ENCODE measurements at regions not wholly inside any gene's neighbourhood (a gene's known extent, or its start where the extent isn't known, plus 50 kb on each side); places are given as distances from the start of the nearest gene placed in this dataset.

GRCh38 chr11:112336356-112336886, 75.8 kb upstream of the PLET1 start:
- Histone ChIP-seq H3K79me2 (ENCODE audit: insufficient read depth, low read length) (no peaks in the 10 kb centered on the region), H3K4me1 (ENCODE audit: insufficient read depth, low read length) (no peaks in the 10 kb centered on the region), H3K4me3 (replicated peaks in 1 of 3; ENCODE audit: insufficient read depth in 1 of 3, low read depth in 2 of 3, low read length in 3 of 3) (no peak overlapping the region), H4K20me1 (ENCODE audit: insufficient read depth, low read length) (no peaks in the 10 kb centered on the region), H2AFZ (ENCODE audit: low read length) (no peak overlapping the region), H3K9me3 (ENCODE audit: low read length) (no peaks in the 10 kb centered on the region), H3K27ac (ENCODE audit: extremely low read length, insufficient read depth, low read length) (no peak overlapping the region), H3K27me3 (ENCODE audit: control insufficient read depth in 1 of 2, insufficient read depth in 2 of 2, low read length in 2 of 2) (no peaks in the 10 kb centered on the region; a peak in 1 of 5 replicates), H3K4me2 (ENCODE audit: low read depth, low read length) (no peak overlapping the region), H3K9ac (ENCODE audit: insufficient read depth, low read depth, low read length) (no peak overlapping the region), H3K36me3 (replicated peaks in 1 of 2; ENCODE audit: control insufficient read depth in 1 of 2, insufficient read depth in 2 of 2, low read length in 2 of 2) (no peaks in the 10 kb centered on the region)
- in situ Hi-C loops (cut with HindIII; ENCODE audit: extremely low pct_ligation_motif_present, low pct_unique_long_range_greater_than_20kb) (no loop called here), intact Hi-C loops (cut with micrococcal nuclease; ENCODE audit: unreplicated experiment) (no loop called here)
- ATAC-seq (no peak), DNase-seq (ENCODE audit: low spot score) (no peak), FAIRE-seq (no peak)
- BruUV-seq (replicated peaks): no TSS peak
- POLR2A ChIA-PET: no interaction called here
- WGBS (ENCODE audit: low lambda C conversion rate): 12% methylated on average over 5 of the region's 5 CpGs
- CTCF ChIA-PET (ENCODE audit: low intra/inter-chr PET ratio, low total read pairs): no interaction called here
- TF ChIP-seq HNF4G (IDR thresholded peaks at IDR 0.05; ENCODE audit: borderline replicate concordance, low read depth, low read length) (no peak), HNF4G (CRISPR knock-in tag; IDR thresholded peaks at IDR 0.05; ENCODE audit: borderline replicate concordance, low read depth) (no peak), SIX4 (CRISPR knock-in tag; IDR thresholded peaks at IDR 0.05) (no peak), SNRNP70 (IDR thresholded peaks at IDR 0.05; ENCODE audit: low read depth, low read length) (no peak), PRDM10 (CRISPR knock-in tag; IDR thresholded peaks at IDR 0.05; ENCODE audit: low read depth) (no peak), ELF1 (CRISPR knock-in tag; IDR thresholded peaks at IDR 0.05) (no peak), ZNF550 (CRISPR knock-in tag; IDR thresholded peaks at IDR 0.05; ENCODE audit: borderline replicate concordance) (no peak), ZFP37 (CRISPR knock-in tag; IDR thresholded peaks at IDR 0.05; ENCODE audit: borderline replicate concordance) (no peak), ZFP90 (CRISPR knock-in tag; IDR thresholded peaks at IDR 0.05; ENCODE audit: borderline replicate concordance) (no peak), KLF6 (CRISPR knock-in tag; IDR thresholded peaks at IDR 0.05) (no peak), SCMH1 (CRISPR knock-in tag; IDR thresholded peaks at IDR 0.05; ENCODE audit: borderline replicate concordance) (no peak), NR2F6 (IDR thresholded peaks at IDR 0.05) (no peak), NR2F6 (CRISPR knock-in tag; IDR thresholded peaks at IDR 0.05) (no peak), FOSL2 (CRISPR knock-in tag; IDR thresholded peaks at IDR 0.05) (no peak)
- TF ChIP-seq, protein P1, sequence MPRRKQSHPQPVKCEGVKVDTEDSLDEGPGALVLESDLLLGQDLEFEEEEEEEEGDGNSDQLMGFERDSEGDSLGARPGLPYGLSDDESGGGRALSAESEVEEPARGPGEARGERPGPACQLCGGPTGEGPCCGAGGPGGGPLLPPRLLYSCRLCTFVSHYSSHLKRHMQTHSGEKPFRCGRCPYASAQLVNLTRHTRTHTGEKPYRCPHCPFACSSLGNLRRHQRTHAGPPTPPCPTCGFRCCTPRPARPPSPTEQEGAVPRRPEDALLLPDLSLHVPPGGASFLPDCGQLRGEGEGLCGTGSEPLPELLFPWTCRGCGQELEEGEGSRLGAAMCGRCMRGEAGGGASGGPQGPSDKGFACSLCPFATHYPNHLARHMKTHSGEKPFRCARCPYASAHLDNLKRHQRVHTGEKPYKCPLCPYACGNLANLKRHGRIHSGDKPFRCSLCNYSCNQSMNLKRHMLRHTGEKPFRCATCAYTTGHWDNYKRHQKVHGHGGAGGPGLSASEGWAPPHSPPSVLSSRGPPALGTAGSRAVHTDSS (CRISPR knock-in tag; conservative IDR thresholded peaks at IDR 0.05): no peak
- TF ChIP-seq, protein P2, sequence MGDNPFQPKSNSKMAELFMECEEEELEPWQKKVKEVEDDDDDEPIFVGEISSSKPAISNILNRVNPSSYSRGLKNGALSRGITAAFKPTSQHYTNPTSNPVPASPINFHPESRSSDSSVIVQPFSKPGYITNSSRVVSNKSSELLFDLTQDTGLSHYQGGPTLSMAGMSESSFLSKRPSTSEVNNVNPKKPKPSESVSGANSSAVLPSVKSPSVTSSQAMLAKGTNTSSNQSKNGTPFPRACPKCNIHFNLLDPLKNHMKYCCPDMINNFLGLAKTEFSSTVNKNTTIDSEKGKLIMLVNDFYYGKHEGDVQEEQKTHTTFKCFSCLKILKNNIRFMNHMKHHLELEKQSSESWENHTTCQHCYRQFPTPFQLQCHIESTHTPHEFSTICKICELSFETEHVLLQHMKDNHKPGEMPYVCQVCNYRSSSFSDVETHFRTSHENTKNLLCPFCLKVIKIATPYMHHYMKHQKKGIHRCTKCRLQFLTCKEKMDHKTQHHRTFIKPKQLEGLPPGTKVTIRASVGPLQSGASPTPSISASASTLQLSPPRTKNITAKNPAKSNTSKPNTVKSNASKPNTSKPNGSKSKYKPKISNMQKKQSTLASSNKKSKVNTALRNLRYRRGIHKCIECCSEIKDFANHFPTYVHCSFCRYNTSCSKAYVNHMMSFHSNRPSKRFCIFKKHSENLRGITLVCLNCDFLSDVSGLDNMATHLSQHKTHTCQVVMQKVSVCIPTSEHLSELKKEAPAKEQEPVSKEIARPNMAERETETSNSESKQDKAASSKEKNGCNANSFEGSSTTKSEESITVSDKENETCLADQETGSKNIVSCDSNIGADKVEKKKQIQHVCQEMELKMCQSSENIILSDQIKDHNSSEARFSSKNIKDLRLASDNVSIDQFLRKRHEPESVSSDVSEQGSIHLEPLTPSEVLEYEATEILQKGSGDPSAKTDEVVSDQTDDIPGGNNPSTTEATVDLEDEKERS (CRISPR knock-in tag; IDR thresholded peaks at IDR 0.05): no peak

All from HepG2 (cell line).